ENCODE measurements at regions not wholly inside any gene's neighbourhood (a gene's known extent, or its start where the extent isn't known, plus 50 kb on each side); places are given as distances from the start of the nearest gene placed in this dataset.

DNA sequence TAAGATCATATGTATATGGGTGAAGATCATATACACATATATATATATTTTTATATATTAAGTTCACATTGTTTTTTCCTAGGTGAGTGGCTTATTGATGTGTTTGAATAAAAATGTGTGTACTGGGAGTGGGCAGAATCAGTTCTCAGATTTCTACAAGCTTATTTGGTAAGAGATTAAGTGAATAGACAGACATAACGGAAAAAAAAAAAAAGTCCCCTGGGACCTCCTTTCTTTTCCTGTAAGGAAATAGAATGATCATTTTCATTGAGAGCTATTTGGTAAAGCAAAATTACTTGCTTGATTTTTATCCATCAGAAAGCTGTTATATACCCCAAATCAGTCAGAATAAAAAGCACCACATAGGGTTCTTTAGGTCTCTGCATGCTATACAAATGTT is 597.7 kb downstream of the PCDH18 start:
- Histone ChIP-seq H3K9me3 (replicated peaks; ENCODE audit: control insufficient read depth, insufficient read depth, low read length) (no peaks in the 10 kb centered on the region), H3K4me2 (ENCODE audit: control insufficient read depth, insufficient read depth) (no peak overlapping the region), H3K79me2 (ENCODE audit: control insufficient read depth, insufficient read depth, low read length) (no peaks in the 10 kb centered on the region), H3K27me3 (replicated peaks in 1 of 2; ENCODE audit: control insufficient read depth in 2 of 2, insufficient read depth in 2 of 2, low read length in 1 of 2) (no peaks in the 10 kb centered on the region), H3K4me3 (no peak overlapping the region), H4K20me1 (ENCODE audit: control insufficient read depth, insufficient read depth) (no peaks in the 10 kb centered on the region), H3K9ac (ENCODE audit: control insufficient read depth, insufficient read depth, low read length) (no peak overlapping the region), H2AFZ (ENCODE audit: control insufficient read depth, low read depth, low read length) (no peak overlapping the region), H3K27ac (ENCODE audit: control insufficient read depth, insufficient read depth) (no peak overlapping the region), H3K36me3 (ENCODE audit: control insufficient read depth in 2 of 2, insufficient read depth in 2 of 2, low read length in 1 of 2) (no peaks in the 10 kb centered on the region), H3K4me1 (ENCODE audit: control insufficient read depth, insufficient read depth, low read length) (no peaks in the 10 kb centered on the region)
- intact Hi-C loops (cut with micrococcal nuclease; ENCODE audit: unreplicated experiment) (no loop called here), in situ Hi-C loops (cut with MboI) (no loop called here)
- 14% methylated on average over 1 of the region's 1 CpG for WGBS (ENCODE audit: insufficient coverage, insufficient replicate concordance, low lambda C conversion rate, missing lambda C conversion rate)
- FAIRE-seq (no peak), ATAC-seq (no peak), DNase-seq (ENCODE audit: low read depth, low spot score) (no peak)
- TF ChIP-seq POLR2AphosphoS5 (IDR thresholded peaks at IDR 0.05; ENCODE audit: low read length) (no peak), SMC3 (IDR thresholded peaks at IDR 0.05; ENCODE audit: borderline replicate concordance, low read length) (no peak), BMI1 (IDR thresholded peaks at IDR 0.05; ENCODE audit: borderline replicate concordance) (no peak), BHLHE40 (IDR thresholded peaks at IDR 0.05; ENCODE audit: borderline replicate concordance in 1 of 2, low read depth in 2 of 2, low read length in 1 of 2) (no peak), MTA2 (IDR thresholded peaks at IDR 0.05; ENCODE audit: low read depth) (no peak), EP300 (IDR thresholded peaks at IDR 0.05; ENCODE audit: borderline replicate concordance in 1 of 2, control insufficient read depth in 1 of 2, low read depth in 2 of 2, low read length in 2 of 2) (no peak), TCF12 (IDR thresholded peaks at IDR 0.05; ENCODE audit: low read depth, low read length) (no peak)
- TF ChIP-seq, protein P1, sequence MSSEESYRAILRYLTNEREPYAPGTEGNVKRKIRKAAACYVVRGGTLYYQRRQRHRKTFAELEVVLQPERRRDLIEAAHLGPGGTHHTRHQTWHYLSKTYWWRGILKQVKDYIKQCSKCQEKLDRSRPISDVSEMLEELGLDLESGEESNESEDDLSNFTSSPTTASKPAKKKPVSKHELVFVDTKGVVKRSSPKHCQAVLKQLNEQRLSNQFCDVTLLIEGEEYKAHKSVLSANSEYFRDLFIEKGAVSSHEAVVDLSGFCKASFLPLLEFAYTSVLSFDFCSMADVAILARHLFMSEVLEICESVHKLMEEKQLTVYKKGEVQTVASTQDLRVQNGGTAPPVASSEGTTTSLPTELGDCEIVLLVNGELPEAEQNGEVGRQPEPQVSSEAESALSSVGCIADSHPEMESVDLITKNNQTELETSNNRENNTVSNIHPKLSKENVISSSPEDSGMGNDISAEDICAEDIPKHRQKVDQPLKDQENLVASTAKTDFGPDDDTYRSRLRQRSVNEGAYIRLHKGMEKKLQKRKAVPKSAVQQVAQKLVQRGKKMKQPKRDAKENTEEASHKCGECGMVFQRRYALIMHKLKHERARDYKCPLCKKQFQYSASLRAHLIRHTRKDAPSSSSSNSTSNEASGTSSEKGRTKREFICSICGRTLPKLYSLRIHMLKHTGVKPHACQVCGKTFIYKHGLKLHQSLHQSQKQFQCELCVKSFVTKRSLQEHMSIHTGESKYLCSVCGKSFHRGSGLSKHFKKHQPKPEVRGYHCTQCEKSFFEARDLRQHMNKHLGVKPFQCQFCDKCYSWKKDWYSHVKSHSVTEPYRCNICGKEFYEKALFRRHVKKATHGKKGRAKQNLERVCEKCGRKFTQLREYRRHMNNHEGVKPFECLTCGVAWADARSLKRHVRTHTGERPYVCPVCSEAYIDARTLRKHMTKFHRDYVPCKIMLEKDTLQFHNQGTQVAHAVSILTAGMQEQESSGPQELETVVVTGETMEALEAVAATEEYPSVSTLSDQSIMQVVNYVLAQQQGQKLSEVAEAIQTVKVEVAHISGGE (CRISPR knock-in tag; IDR thresholded peaks at IDR 0.05) = no peak
- TF ChIP-seq, protein P2, sequence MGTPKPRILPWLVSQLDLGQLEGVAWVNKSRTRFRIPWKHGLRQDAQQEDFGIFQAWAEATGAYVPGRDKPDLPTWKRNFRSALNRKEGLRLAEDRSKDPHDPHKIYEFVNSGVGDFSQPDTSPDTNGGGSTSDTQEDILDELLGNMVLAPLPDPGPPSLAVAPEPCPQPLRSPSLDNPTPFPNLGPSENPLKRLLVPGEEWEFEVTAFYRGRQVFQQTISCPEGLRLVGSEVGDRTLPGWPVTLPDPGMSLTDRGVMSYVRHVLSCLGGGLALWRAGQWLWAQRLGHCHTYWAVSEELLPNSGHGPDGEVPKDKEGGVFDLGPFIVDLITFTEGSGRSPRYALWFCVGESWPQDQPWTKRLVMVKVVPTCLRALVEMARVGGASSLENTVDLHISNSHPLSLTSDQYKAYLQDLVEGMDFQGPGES (IDR thresholded peaks at IDR 0.05) = no peak
- TF ChIP-seq, protein P3, sequence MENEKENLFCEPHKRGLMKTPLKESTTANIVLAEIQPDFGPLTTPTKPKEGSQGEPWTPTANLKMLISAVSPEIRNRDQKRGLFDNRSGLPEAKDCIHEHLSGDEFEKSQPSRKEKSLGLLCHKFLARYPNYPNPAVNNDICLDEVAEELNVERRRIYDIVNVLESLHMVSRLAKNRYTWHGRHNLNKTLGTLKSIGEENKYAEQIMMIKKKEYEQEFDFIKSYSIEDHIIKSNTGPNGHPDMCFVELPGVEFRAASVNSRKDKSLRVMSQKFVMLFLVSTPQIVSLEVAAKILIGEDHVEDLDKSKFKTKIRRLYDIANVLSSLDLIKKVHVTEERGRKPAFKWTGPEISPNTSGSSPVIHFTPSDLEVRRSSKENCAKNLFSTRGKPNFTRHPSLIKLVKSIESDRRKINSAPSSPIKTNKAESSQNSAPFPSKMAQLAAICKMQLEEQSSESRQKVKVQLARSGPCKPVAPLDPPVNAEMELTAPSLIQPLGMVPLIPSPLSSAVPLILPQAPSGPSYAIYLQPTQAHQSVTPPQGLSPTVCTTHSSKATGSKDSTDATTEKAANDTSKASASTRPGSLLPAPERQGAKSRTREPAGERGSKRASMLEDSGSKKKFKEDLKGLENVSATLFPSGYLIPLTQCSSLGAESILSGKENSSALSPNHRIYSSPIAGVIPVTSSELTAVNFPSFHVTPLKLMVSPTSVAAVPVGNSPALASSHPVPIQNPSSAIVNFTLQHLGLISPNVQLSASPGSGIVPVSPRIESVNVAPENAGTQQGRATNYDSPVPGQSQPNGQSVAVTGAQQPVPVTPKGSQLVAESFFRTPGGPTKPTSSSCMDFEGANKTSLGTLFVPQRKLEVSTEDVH (IDR thresholded peaks at IDR 0.05; ENCODE audit: low read depth, partially characterized antibody) = no peak
- TF ChIP-seq, protein P4, sequence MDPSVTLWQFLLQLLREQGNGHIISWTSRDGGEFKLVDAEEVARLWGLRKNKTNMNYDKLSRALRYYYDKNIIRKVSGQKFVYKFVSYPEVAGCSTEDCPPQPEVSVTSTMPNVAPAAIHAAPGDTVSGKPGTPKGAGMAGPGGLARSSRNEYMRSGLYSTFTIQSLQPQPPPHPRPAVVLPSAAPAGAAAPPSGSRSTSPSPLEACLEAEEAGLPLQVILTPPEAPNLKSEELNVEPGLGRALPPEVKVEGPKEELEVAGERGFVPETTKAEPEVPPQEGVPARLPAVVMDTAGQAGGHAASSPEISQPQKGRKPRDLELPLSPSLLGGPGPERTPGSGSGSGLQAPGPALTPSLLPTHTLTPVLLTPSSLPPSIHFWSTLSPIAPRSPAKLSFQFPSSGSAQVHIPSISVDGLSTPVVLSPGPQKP (IDR thresholded peaks at IDR 0.05; ENCODE audit: low read depth, low read length) = no peak
- SMC1A ChIA-PET (ENCODE audit: uncharacterized antibody, unreplicated experiment) = interaction anchor here (1.0 kb wide), 1 partner anchor 10 kb away, joined by 3 read pairs; no protein-coding TSS in a partner anchor
- POLR2A ChIA-PET = no interaction called here
- RAD21 ChIA-PET (ENCODE audit: unreplicated experiment) = interaction anchor here (0.5 kb wide), 1 partner anchor 33 kb away, joined by 3 read pairs; no protein-coding TSS in a partner anchor
- CTCF ChIA-PET = interaction anchor here (0.6 kb wide), 1 partner anchor 1855 kb away, joined by 3 read pairs; no protein-coding TSS in a partner anchor
- BruUV-seq (replicated peaks) = no TSS peak
